MM.1S (cell line): ENCODE measurements at regions not wholly inside any gene's neighbourhood (a gene's known extent, or its start where the extent isn't known, plus 50 kb on each side); places are given as distances from the start of the nearest gene placed in this dataset.

Source experiments
- CTCF ChIP-seq: fragments of 300-600 bp; sonication (generic); IDR thresholded peaks from 2 replicates; pipeline ENCODE4 v1.5.1; 2016; ENCODE audit warnings: antibody characterized with exemption, low read length, mixed read lengths
- EZH2 ChIP-seq: fragments of 300-600 bp; sonication (generic); optimal IDR thresholded peaks from 2 replicates; pipeline ENCODE3; 2017; ENCODE audit warnings: low read depth, mild to moderate bottlenecking, antibody characterized with exemption, low read length, mixed read lengths
- EZH2phosphoT487 ChIP-seq: fragments of 300-600 bp; sonication (generic); IDR thresholded peaks from 2 replicates; pipeline ENCODE4 v1.6.1; 2018; ENCODE audit warnings: antibody characterized with exemption, low read length

- no peak for TF ChIP-seq EZH2
- TF ChIP-seq CTCF = no peak
- no peak for TF ChIP-seq EZH2phosphoT487
Observed at GRCh38 chr21:36567216-36567885, 87.4 kb upstream of the CLDN14 start.
